ENCODE measurements at regions not wholly inside any gene's neighbourhood (a gene's known extent, or its start where the extent isn't known, plus 50 kb on each side); places are given as distances from the start of the nearest gene placed in this dataset.
A peak's percentile ranks its signal among the peaks of the same experiment; 100 is the strongest.

DNA sequence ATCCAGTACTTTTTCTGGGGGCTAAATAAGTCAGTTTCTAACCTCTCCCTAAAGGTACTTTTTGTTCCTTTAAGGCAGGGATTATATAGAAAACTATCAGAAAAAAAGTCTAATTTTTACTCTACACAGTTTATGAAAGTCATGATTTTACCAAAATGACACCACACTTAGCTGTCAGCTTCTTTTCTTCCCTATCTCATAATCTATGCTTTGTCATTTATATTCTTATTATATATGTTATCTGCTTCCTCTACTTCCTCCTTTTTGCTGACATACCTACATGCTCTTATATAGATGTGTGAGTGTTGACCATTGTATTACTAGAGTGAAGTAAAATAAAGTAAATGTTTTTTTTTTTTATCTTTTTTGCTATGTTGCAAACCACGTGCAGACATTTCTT, 203.9 kb upstream of the CHRM2 start:
- DNase-seq: no peak

- no peak for DNase-seq
These were observed 210.9 kb upstream of the CHRM2 start for GRCh38 chr7:136657482-136657921.

DNA sequence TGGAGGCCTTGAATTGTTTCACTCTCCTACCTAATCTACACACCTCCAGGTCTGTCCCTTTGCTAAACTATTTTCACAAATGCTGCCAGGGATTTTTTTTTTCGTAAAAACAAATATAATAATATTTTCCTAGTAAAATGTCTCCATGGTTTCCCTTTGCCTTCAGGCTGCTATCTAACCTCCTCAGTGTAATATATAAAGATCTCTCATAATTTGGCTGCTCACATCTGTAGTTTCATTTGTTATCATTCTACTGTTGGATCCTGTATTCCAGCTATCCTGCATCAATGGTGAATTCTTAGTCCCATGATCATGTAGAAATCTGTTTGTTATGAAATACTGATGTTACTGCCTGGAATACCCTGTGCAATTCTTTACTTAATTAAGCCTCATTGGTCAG, 211.9 kb upstream of the CHRM2 start:
- DNase-seq: no peak

DNA sequence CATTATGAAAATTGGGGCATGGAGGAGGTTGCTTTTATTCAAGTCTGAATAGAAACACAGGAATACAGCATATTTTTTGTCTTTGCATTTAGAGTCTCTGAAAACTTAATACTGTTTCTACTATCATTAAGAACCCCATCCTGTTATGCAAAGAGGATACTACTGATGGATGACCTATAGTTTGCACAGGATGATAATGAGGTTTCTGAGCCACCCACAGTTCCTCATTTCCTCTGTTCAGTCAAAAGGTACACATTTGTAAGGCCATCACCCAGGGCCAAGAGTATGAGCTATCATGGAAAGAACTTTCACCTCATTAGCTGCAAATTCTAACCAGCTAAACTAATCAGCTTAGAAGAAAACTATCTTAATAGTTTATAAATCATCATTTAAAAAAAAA, 213.0 kb upstream of the CHRM2 start:
- DNase-seq: no peak

GRCh38 chr7:136654406-136654805, 214.0 kb upstream of the CHRM2 start:
- no peak for DNase-seq

DNA sequence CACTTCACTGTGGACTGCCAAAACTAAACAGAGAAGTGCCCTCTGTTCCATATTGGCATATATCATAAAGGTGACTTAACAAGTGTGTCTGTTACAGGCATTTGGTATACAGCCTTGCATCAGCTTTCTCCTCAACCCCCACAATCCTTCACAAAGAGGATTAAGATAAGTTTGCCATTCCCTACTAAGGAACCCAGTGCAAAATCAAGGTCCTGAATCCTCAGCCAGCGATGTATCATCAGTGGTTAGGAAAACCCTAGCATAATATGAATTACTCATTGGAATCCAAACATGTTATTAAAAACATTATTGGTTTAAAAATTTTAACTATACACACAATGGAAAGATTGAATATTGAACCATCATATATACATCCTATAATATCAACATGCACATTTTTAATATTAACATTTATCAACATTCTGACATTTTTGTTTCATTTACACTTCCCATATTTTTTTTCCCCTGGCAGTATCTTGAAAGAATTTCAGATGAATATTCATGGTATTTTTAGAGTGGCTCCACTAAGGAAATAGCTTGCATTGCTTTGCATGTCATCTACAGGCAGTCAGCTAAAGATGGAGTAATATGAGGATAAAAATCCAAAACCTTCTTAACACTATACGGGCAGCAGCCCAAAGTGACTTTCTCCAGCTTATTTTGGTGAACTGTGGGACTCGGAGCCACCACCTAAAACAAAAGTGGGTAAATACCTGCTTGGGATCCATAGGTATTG, 215.6 kb upstream of the CHRM2 start:
- DNase-seq: no peak

- DNase-seq: no peak
These were observed 227.5 kb upstream of the CHRM2 start for GRCh38 chr7:136640977-136641376.

GRCh38 chr7:136637813-136638212, 230.6 kb upstream of the CHRM2 start:
- DNase-seq: no peak

- DNase-seq: no peak
These were observed 232.7 kb upstream of the CHRM2 start for GRCh38 chr7:136635751-136636150.

DNA sequence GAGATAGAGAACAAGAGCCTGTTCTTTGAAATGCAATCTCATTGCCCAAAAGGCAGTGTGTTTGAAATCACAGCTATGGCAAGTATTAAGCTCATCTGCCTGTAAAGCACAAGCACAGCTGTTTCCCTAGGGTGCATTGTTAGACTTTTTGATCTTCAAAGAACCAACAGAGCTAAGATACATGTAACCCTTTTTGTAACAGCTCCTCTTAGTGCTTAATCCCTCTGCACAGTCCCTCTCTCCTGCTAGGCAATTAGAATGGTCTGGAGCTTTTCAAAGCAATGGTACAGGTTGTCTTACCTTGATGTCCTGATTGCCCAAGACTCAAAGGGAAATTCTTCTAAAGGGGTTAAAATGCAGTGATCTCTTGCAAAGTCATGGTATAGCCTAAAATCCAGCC, 249.6 kb upstream of the CHRM2 start:
- no peak for DNase-seq

DNA sequence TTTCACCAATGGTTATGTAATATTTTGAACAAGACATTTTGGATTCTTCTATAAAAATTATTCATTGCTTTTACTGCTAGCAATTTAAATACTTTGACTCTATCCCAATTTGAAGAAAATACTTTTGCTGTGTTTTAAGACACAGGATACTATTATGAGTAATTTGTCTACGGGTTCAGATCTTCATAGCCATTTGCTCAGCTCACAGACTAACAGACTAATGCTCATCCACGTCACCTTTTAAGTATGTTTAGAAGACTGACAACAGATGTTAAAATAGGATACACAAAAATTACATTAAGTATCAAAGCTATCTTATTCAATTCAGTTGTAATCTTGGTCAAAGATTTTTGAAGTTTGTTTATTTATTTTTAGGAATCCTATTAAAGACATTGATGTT, 251.3 kb upstream of the CHRM2 start:
- no peak for DNase-seq

DNA sequence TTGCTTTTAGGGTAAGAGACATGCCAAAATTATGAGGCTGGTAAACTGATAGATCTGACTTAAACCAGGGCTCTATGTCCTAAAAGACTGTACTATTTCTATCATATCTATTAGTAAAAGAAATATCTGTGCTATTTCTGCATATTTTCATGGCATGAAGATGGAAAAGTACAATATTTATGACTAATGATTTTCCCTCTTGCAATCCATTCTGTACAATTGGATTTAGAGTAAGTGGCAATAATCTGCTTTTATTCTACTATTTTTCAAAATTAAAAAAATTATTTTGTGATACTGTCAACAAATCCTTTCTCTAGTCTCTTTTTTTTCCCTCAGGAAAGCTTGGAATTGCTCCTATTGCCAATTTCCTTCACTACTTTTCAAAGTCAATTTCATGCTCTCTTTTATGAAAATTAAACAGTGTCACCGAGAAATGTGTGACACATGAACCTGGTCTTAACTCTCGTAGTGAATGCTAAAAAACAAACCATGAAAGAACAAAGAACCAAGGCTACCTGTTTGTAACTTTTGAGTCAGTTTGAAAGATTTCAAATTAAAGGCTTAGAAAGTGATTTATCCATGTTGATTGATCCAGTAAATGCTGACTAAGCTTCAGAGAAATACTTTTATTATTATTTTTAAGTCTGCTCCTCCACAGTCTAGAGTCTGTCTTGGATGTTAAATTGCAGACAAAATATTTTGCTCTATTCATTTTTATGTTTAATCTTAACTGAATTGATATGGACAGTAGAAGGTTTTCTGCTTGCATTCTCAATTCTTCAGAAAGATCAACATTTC, 262.7 kb upstream of the CHRM2 start:
- no peak for DNase-seq

DNA sequence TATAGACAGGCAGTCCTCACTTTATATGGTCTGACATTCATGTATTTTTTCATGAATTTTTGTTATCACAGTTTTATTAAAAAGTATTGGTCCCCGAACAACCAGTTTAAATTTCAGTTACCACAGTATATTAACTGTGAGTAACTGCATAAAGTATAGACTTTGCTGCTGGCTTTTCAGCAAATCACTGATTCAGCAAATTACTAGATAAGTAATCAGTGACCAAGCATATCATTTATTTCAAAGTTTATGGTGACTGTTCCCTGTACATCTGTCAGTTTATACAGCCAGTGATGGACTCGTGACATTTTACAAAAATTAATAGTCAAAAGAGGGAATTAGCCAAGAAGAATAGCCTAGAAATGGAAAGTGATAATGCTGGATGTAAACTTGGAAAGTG, 266.7 kb upstream of the CHRM2 start:
- DNase-seq: no peak

- no peak for DNase-seq
These were observed 268.0 kb upstream of the CHRM2 start for GRCh38 chr7:136600475-136600874.

GRCh38 chr7:136594739-136595144, 273.7 kb upstream of the CHRM2 start:
- no peak for DNase-seq

GRCh38 chr7:136588216-136588615, 280.2 kb upstream of the CHRM2 start:
- DNase-seq: no peak

- no peak for DNase-seq
These were observed 282.3 kb upstream of the CHRM2 start for GRCh38 chr7:136585954-136586670.

DNA sequence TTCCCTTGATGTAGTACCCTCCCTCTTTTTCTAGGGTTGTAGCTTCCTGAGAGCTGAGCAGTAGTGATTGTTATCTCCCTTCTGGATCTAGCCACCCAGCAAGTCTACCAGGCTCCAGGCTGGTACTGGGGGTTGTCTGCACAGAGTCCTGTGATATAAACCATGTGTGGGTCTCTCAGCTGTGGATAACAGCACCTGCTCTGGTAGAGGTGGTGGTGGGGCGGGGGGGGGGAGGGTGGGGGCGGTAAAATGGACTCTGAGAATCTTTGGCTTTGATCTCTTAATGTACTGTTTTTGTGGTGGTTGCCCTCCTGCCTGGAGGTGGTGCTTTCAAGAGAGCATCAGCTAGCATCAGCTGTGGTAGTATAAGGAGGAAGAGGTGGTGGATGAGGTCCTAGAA, 302.0 kb upstream of the CHRM2 start:
- no peak for DNase-seq

- peak; percentile 66 for DNase-seq
These were observed 312.5 kb upstream of the CHRM2 start for GRCh38 chr7:136555933-136556332.

GRCh38 chr7:136551618-136552017, 316.8 kb upstream of the CHRM2 start:
- no peak for DNase-seq

DNA sequence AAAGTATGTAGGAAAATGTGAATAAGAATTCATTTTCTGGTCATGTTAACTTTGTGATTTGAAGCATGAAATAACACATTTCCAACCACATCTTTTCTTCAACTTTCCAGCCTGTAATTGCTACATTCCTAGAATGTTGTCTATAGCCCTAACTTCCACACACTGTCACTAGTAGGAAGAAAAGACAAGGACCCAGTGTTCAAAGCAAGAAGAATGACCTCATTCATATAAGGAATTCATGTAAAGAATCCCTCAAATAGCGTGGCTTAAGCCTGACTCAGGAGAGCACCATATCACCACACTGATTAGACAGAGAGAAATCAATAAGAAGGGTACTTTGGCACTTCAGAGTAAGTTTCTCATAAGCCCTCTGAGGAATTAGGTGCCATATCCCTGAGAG, 318.7 kb upstream of the CHRM2 start:
- DNase-seq: no peak

GRCh38 chr7:136533732-136534131, 334.7 kb upstream of the CHRM2 start:
- DNase-seq: peak; percentile 86

DNA sequence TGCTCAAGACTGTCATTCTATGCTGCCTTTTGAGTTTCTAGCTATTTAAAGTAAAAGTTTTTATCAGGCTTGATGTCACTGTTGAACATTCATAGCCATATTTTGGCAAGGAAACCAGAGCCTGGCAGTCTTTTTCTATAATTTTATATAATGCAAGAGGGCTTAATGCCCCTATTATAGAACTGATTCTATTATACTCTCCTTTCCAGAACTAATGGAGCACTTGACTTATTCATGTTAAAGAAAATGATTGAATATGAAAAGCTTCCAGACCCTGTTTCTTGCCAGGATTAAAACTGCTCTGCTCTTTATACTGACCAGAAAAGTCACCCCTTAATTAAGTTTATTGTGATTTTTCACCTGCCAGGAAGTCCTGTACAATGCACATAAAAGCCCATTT, 337.6 kb upstream of the CHRM2 start:
- no peak for DNase-seq

DNA sequence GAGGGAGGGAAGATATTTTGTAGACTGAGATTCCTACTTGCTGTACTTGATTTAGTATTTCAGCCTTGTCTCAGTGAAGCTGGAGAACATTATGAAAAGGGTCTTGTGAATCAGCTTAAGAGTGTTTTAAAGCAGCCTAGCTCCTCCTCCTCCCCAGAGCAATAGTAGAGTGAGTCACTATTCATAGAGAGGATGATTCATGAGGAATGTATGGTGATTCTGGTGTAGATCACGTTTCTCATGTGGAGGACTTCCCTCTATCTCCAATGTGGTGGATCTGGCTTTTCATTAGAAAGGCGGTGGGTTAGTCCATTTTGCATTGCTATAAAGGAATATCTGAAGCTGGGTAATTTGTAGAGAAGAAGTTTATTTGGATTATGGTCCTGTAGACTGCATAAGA, 340.1 kb upstream of the CHRM2 start:
- DNase-seq: no peak
